ENCODE measurements at regions not wholly inside any gene's neighbourhood (a gene's known extent, or its start where the extent isn't known, plus 50 kb on each side); places are given as distances from the start of the nearest gene placed in this dataset.

- ChIA-PET POLR2A (ENCODE audit: unreplicated experiment) (no interaction called here), CTCF (no interaction called here)
- Histone ChIP-seq H3K79me2 (ENCODE audit: low read length) (no peaks in the 10 kb centered on the region), H3K27me3 (ENCODE audit: low read length) (no peaks in the 10 kb centered on the region), H4K20me1 (ENCODE audit: low read length) (no peaks in the 10 kb centered on the region), H3K4me2 (ENCODE audit: low read length) (peak overlapping the region; percentile 75), H3K36me3 (ENCODE audit: low read depth, low read length) (no peaks in the 10 kb centered on the region), H3F3A (ENCODE audit: low read length, unreplicated experiment) (no peaks in the 10 kb centered on the region), H2AFZ (ENCODE audit: low read length) (0 out of 2 replicates have a peak overlapping the region, but pooled peaks have one; percentile 2), H3K4me1 (ENCODE audit: insufficient read depth, low read length) (peaks cover 24% of the 10 kb centered on the region), H3K9ac (ENCODE audit: low read length) (peak overlapping the region; percentile 64), H3K4me3 (ENCODE audit: low read length) (no peak overlapping the region), H3K9me3 (ENCODE audit: low read length) (no peaks in the 10 kb centered on the region), H3K27ac (ENCODE audit: low read length) (peak overlapping the region; percentile 88), H3K9me2 (replicated peaks; ENCODE audit: low read length) (no peaks in the 10 kb centered on the region)
- intact Hi-C loops (cut with micrococcal nuclease): loop anchor here (10.0 kb wide), 2 partner anchors 326 to 384 kb away; a partner anchor contains a TSS
- peak; percentile 61 for ATAC-seq
- BruUV-seq (replicated peaks): no TSS peak
- DNase-seq: peak; percentile 61
- TF ChIP-seq CTCF (conservative IDR thresholded peaks at IDR 0.05; ENCODE audit: low read depth, low read length) (no peak), EZH2phosphoT487 (IDR thresholded peaks at IDR 0.05; ENCODE audit: borderline replicate concordance, low read length) (no peak)
Measured at GRCh38 chr2:144660518-144661316, 140.8 kb upstream of the ZEB2 start.

DNA sequence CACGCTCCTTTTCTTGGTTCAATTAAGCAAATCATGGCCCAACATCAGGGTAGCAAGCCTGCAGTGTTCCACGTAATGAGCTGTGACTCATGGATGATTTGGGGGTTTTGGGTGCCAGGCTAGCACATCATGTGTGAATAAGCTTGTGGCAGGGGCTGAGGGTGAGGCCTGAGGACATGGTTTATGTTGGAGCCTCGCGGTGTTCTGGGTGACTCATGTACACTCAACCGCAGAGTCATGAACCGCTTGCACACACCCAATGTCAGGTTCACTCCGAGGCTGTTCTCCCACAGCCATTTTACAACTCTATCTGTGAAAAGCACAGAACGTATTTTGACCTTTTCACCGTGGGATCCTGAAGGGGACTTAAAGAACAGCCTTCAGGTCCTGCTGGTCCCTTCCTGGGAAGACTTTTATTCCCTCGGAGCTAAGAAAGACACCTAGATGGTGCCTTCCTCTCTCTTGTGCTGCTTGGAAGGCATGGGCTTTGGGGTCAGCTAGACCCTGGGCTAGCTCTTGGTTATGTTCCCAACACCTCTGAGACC is 139.9 kb upstream of the ZEB2 start:
- peak overlapping the region; percentile 75 for H3K4me2 ChIP-seq (ENCODE audit: low read length)
- peak overlapping the region; percentile 69; the same call in 1 of the 2 replicates for H2AFZ ChIP-seq (ENCODE audit: low read length)
- ATAC-seq (peak; percentile 99), DNase-seq (peak; percentile 96)
- H4K20me1 ChIP-seq (ENCODE audit: low read length): no peaks in the 10 kb centered on the region
- peaks cover 21% of the 10 kb centered on the region for H3K4me1 ChIP-seq (ENCODE audit: insufficient read depth, low read length)
- intact Hi-C loops (cut with micrococcal nuclease): loop anchor here (10.0 kb wide), 2 partner anchors 325 to 385 kb away; a partner anchor contains a TSS
- no peaks in the 10 kb centered on the region for H3K79me2 ChIP-seq (ENCODE audit: low read length)
- H3K27me3 ChIP-seq (ENCODE audit: low read length): no peaks in the 10 kb centered on the region
- ChIA-PET POLR2A (ENCODE audit: unreplicated experiment) (interaction anchor here (0.5 kb wide), 1 partner anchor 38 kb away, joined by 3 read pairs; no protein-coding TSS in a partner anchor), CTCF (no interaction called here)
- TF ChIP-seq CTCF (conservative IDR thresholded peaks at IDR 0.05; ENCODE audit: low read depth, low read length) (no peak), EZH2phosphoT487 (IDR thresholded peaks at IDR 0.05; ENCODE audit: borderline replicate concordance, low read length) (0 out of 2 replicates have a peak, but pooled peaks have one; percentile 37)
- 0 out of 2 replicates have a peak overlapping the region, but pooled peaks have one; percentile 36 for H3K4me3 ChIP-seq (ENCODE audit: low read length)
- H3K9ac ChIP-seq (ENCODE audit: low read length): peak overlapping the region; percentile 64
- BruUV-seq (replicated peaks): no TSS peak
- H3K27ac ChIP-seq (ENCODE audit: low read length): peak overlapping the region; percentile 88
- H3K36me3 ChIP-seq (ENCODE audit: low read depth, low read length): no peaks in the 10 kb centered on the region
- H3K9me2 ChIP-seq (replicated peaks; ENCODE audit: low read length): no peaks in the 10 kb centered on the region
- H3F3A ChIP-seq (ENCODE audit: low read length, unreplicated experiment): no peaks in the 10 kb centered on the region
- no peaks in the 10 kb centered on the region for H3K9me3 ChIP-seq (ENCODE audit: low read length)

DNA sequence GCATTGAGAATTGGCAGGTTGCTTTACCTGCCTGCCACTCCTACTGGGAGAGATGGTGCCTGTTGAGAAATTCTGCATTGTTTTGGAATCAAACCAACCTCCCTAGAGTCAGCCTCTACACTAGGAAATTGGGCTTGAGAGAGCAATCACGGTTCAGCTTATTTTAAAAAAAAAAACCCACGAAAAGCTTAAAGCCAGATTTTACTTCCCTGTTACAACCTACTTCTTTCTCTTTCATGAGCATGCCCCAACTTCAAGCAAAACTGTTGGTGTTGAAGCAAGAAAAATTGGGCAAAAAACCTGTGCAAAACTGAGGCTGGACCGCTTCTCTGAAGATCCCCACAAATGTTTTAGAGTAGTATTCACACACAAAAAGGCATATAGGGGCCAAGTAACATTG is 134.6 kb upstream of the ZEB2 start:
- POLR2A ChIA-PET (ENCODE audit: unreplicated experiment): no interaction called here
- no peaks in the 10 kb centered on the region for H3K79me2 ChIP-seq (ENCODE audit: low read length)
- H3K9me2 ChIP-seq (replicated peaks; ENCODE audit: low read length): no peaks in the 10 kb centered on the region
- H3K9ac ChIP-seq (ENCODE audit: low read length): no peak overlapping the region
- no peaks in the 10 kb centered on the region for H3K36me3 ChIP-seq (ENCODE audit: low read depth, low read length)
- H3K4me1 ChIP-seq (ENCODE audit: insufficient read depth, low read length): peaks cover 6% of the 10 kb centered on the region
- no peaks in the 10 kb centered on the region for H3F3A ChIP-seq (ENCODE audit: low read length, unreplicated experiment)
- ATAC-seq: no peak
- intact Hi-C loops (cut with micrococcal nuclease): no loop called here
- H4K20me1 ChIP-seq (ENCODE audit: low read length): no peaks in the 10 kb centered on the region
- no peak for TF ChIP-seq CTCF (conservative IDR thresholded peaks at IDR 0.05; ENCODE audit: low read depth, low read length)
- TF ChIP-seq EZH2 (IDR thresholded peaks at IDR 0.05; ENCODE audit: low read length, unreplicated experiment): no peak
- TF ChIP-seq EZH2phosphoT487 (IDR thresholded peaks at IDR 0.05; ENCODE audit: borderline replicate concordance, low read length): no peak
- no peak overlapping the region for H3K4me3 ChIP-seq (ENCODE audit: low read length)
- H3K9me3 ChIP-seq (ENCODE audit: low read length): no peaks in the 10 kb centered on the region
- H3K4me2 ChIP-seq (ENCODE audit: low read length): no peak overlapping the region
- no peaks in the 10 kb centered on the region for H3K27me3 ChIP-seq (ENCODE audit: low read length)
- no peak for DNase-seq
- CTCF ChIA-PET: no interaction called here
- no peak overlapping the region for H2AFZ ChIP-seq (ENCODE audit: low read length)
- H3K27ac ChIP-seq (ENCODE audit: low read length): no peak overlapping the region
- no TSS peak for BruUV-seq (replicated peaks)

Measured in PC-3 (cell line).